ENCODE measurements at regions not wholly inside any gene's neighbourhood (a gene's known extent, or its start where the extent isn't known, plus 50 kb on each side); places are given as distances from the start of the nearest gene placed in this dataset.
"Not testable (repeated sequence)": the region's sequence is repeated elsewhere in the genome, so short reads cannot be mapped to it uniquely, and the experiment has no call there.

GRCh38 chr4:132330994-132331393 lies 818.1 kb upstream of the PCDH10 start:
- ATAC-seq (no peak), DNase-seq (ENCODE audit: missing footprints) (no peak)
- intact Hi-C loops (cut with DNase I), result no loop called here

GRCh38 chr4:132332932-132333723 lies 816.0 kb upstream of the PCDH10 start:
- intact Hi-C loops (cut with DNase I), result no loop called here
- DNase-seq (ENCODE audit: missing footprints) (no peak), ATAC-seq (no peak)

GRCh38 chr4:132333724-132334047 lies 815.4 kb upstream of the PCDH10 start:
- DNase-seq (ENCODE audit: missing footprints) (no peak), ATAC-seq (no peak)
- intact Hi-C loops (cut with DNase I), result no loop called here

GRCh38 chr4:132334081-132334480 lies 815.0 kb upstream of the PCDH10 start:
- no peak for ATAC-seq
- no peak for DNase-seq (ENCODE audit: missing footprints)
- intact Hi-C loops (cut with DNase I), result no loop called here

- ATAC-seq, result no peak
- intact Hi-C loops (cut with DNase I), result no loop called here
- DNase-seq (ENCODE audit: missing footprints), result no peak
These were observed 803.9 kb upstream of the PCDH10 start for GRCh38 chr4:132344924-132345828.

GRCh38 chr4:132346016-132346415 lies 803.1 kb upstream of the PCDH10 start:
- intact Hi-C loops (cut with DNase I), result no loop called here
- ATAC-seq (no peak), DNase-seq (ENCODE audit: missing footprints) (no peak)

GRCh38 chr4:132351606-132352005 lies 797.5 kb upstream of the PCDH10 start:
- DNase-seq (ENCODE audit: missing footprints); intact Hi-C loops (cut with DNase I); ATAC-seq: not testable (repeated sequence)

- intact Hi-C loops (cut with DNase I), result no loop called here
- no peak for DNase-seq (ENCODE audit: missing footprints)
- ATAC-seq, result no peak
These were observed 766.9 kb upstream of the PCDH10 start for GRCh38 chr4:132382243-132382642.

GRCh38 chr4:132383571-132384199 lies 765.4 kb upstream of the PCDH10 start:
- DNase-seq (ENCODE audit: missing footprints), result no peak
- ATAC-seq, result no peak
- intact Hi-C loops (cut with DNase I), result no loop called here

- ATAC-seq, result no peak
- intact Hi-C loops (cut with DNase I), result no loop called here
- DNase-seq (ENCODE audit: missing footprints), result no peak
These were observed 764.4 kb upstream of the PCDH10 start for GRCh38 chr4:132384709-132385108.

- intact Hi-C loops (cut with DNase I), result no loop called here
- ATAC-seq, result no peak
- no peak for DNase-seq (ENCODE audit: missing footprints)
These were observed 763.0 kb upstream of the PCDH10 start for GRCh38 chr4:132386130-132386529.

- intact Hi-C loops (cut with DNase I), result no loop called here
- ATAC-seq, result no peak
These were observed 762.0 kb upstream of the PCDH10 start for GRCh38 chr4:132387060-132387459.

GRCh38 chr4:132395561-132395960 lies 753.5 kb upstream of the PCDH10 start:
- intact Hi-C loops (cut with DNase I), result no loop called here
- ATAC-seq (no peak), DNase-seq (ENCODE audit: missing footprints) (no peak)

More at GRCh38 chr4:132387060-132387459, 762.0 kb upstream of the PCDH10 start:
- no peak for DNase-seq (ENCODE audit: missing footprints)

- no peak for DNase-seq (ENCODE audit: missing footprints)
- ATAC-seq, result no peak
- intact Hi-C loops (cut with DNase I), result no loop called here
These were observed 752.5 kb upstream of the PCDH10 start for GRCh38 chr4:132396636-132397035.

GRCh38 chr4:132417220-132417619 lies 731.9 kb upstream of the PCDH10 start:
- ATAC-seq (no peak), DNase-seq (ENCODE audit: missing footprints) (no peak)
- intact Hi-C loops (cut with DNase I), result no loop called here

GRCh38 chr4:132427125-132427524 lies 722.0 kb upstream of the PCDH10 start:
- no peak for ATAC-seq

GRCh38 chr4:132437117-132437516 lies 712.0 kb upstream of the PCDH10 start:
- intact Hi-C loops (cut with DNase I), result no loop called here
- no peak for DNase-seq (ENCODE audit: missing footprints)
- ATAC-seq, result no peak

More at GRCh38 chr4:132427125-132427524, 722.0 kb upstream of the PCDH10 start:
- DNase-seq (ENCODE audit: missing footprints), result no peak
- intact Hi-C loops (cut with DNase I), result no loop called here

GRCh38 chr4:132445386-132445785 lies 703.7 kb upstream of the PCDH10 start:
- no peak for ATAC-seq
- intact Hi-C loops (cut with DNase I), result no loop called here
- DNase-seq (ENCODE audit: missing footprints), result no peak

GRCh38 chr4:132457987-132458386 lies 691.1 kb upstream of the PCDH10 start:
- DNase-seq (ENCODE audit: missing footprints), result peak; percentile 22
- ATAC-seq; intact Hi-C loops (cut with DNase I): not testable (repeated sequence)

- no peak for ATAC-seq
- intact Hi-C loops (cut with DNase I), result no loop called here
- DNase-seq (ENCODE audit: missing footprints), result no peak
These were observed 669.6 kb upstream of the PCDH10 start for GRCh38 chr4:132479543-132479942.

All from Right ventricle myocardium inferior (tissue), 1 donor.